ENCODE measurements at regions not wholly inside any gene's neighbourhood (a gene's known extent, or its start where the extent isn't known, plus 50 kb on each side); places are given as distances from the start of the nearest gene placed in this dataset.

DNA sequence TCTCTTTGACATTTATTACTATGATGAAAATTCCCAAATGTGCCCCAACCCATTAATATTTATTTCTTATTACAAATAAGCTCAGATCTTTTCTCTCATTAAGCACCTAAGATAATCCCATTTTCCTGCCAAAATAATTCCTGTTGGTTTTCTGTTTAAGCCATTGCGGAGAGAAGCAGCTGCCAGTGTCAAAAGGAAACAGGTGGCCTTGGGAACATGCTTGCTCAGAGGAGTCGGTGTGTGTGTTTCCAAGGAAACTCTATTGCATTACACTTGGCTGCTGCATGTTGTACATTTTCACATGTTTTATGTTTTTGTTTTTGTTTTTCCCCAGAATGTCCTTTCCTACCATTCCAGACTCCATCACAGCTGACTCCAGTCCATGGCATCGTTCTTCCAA is 56.4 kb downstream of the CD24 start:
- no peak for DNase-seq (ENCODE audit: low read depth)

DNA sequence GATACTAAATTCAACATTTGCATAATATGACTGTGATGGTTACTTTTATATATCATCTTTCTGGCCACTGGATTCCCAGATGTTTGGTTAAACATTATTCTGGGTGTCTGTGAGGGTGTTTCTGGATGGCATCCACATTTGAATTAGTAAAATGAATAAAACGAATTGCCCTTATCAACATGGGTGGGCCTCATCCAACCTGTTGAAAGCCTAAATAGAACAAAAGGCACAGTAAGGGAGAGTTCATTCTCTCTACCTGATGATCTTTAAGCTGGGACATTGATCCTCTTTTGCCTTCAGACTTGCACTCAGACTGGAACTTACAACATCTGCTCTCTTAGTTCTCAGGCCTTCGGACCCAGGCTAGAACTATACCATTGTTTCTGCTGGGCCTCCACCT is 57.6 kb downstream of the CD24 start:
- DNase-seq (ENCODE audit: low read depth), result no peak

DNA sequence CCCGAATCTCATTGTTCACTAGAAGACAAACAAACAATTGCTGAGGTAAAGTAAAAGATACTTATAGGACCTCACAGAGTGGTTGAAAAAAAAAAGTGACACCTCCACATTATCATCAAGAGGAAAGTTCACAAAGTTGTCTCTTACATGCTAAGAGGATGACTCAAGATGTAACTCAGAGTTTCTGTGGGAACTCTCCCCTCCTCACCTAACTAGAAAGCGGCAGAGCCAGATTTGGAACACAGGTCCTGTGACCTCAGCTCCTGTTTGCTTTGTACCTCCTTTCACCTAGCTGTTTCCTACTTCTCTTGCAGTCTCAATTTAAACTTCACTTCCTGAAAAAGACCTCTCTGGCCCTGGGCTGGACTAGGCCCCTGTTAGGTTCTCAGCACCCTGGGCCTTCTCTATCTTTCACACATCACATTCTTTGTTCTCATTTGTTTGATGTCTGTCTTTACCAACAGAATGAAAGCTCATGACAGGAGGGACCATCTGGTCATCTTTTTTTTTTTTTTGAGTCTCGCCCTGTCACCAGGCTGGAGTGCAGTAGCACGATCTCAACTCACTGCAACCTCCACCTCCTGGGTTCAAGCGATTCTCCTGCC is 60.8 kb downstream of the CD24 start:
- no peak for DNase-seq (ENCODE audit: low read depth)

DNA sequence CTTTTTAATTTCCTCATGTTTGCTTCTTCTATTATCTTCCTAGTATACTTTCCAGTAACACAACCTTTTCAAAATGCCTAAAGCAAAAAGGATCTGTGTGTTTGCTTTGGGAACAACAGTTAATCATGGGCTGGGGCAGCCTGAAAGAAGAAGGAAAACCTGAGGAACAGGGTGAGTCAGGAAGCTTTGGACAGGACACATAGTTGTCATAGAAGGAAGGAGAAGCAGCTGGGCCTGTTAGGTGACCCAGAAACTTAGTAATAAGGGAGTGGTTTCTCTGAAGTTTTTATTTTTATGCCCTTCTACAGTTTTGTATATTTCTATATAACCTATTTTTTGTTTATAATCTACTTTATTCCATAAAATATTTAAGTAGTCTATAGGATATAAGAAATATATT is 61.4 kb downstream of the CD24 start:
- no peak for DNase-seq (ENCODE audit: low read depth)

DNA sequence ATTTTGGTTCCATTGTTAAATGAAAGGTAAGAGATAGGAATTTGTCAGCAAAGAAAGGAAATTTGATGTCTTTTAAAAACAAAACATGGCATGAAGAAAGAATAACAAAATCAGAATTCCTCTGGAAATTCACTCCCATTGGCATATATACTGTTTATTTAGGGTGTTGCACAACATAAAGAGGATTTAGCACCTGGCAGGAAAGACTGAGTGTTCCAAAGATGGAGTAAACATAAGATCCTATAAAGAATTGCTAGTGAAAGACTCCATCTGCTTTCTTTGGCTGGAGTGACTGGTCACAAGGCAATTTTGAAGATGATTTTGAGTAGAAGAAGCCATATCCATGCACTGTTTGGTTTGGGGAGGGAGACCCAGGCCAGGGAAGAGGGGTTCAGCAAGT is 62.4 kb downstream of the CD24 start:
- no peak for DNase-seq (ENCODE audit: low read depth)

- DNase-seq (ENCODE audit: low read depth), result no peak
Measured at GRCh38 chr6:106910999-106911949, 63.3 kb downstream of the CD24 start.

- no peak for DNase-seq (ENCODE audit: low read depth)
Measured at GRCh38 chr6:106908386-106908840, 66.1 kb downstream of the CD24 start.

DNA sequence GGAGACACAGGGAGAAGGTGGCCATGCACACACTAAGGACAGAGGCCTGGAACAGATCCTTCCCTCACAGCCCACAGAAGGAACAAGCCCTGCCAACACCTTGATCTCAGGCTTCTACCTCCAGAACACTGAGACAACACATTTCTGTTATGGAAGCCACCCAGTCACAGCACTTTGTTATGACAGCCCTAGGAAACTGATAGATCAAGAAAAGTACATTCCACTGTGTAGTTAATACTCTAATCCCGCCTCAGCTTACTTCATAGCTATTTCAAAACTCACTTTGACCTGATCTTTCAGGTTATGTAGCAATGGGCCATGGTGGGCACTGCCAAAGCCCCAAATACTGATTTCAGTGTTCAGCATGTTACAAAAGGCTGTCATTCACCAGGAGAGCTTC is 66.8 kb downstream of the CD24 start:
- no peak for DNase-seq (ENCODE audit: low read depth)

DNA sequence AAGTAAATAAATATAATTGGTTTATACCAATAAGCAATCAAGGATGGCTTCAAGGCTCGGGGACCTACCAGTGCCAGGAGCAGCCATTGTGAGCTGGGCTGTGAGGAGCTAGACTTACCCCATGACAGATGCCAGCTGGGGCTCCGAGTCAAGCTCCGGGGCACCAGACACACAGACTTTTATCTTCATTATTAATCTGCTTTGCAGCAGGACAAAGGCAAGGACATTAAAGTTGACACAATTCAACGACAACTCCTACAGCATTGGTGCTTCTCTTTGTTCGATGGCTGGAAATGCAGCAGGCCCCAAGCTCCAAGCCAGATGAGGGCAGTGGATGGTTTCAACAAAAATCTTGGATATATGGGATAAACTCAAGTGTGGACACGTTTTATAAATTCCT is 68.3 kb downstream of the CD24 start:
- DNase-seq (ENCODE audit: low read depth), result no peak

DNA sequence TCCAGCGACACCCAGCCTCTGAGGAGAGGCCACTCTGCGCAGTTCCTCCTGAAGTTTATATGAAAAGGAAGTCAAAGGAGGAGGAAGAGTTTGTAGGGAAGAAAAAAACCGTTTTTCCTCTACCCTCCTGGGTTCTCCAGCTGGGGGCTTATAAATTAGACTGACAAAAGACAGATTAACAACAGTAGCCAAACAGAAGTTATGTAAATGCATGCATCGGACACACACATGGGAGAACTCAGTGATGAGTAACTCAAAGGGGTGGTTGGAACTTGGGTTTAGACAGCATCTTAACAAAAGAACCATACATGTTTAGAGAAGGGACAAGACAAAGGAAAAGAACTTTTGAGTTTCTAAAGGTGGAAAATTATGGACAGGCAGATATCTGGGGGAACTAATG is 71.2 kb downstream of the CD24 start:
- no peak for DNase-seq (ENCODE audit: low read depth)

- no peak for DNase-seq (ENCODE audit: low read depth)
Measured at GRCh38 chr6:106901062-106901461, 73.5 kb downstream of the CD24 start.

- DNase-seq (ENCODE audit: low read depth), result no peak
Measured at GRCh38 chr6:106899697-106900096, 74.8 kb downstream of the CD24 start.

GRCh38 chr6:106897580-106897979 is 76.9 kb downstream of the CD24 start:
- DNase-seq (ENCODE audit: low read depth), result no peak

DNA sequence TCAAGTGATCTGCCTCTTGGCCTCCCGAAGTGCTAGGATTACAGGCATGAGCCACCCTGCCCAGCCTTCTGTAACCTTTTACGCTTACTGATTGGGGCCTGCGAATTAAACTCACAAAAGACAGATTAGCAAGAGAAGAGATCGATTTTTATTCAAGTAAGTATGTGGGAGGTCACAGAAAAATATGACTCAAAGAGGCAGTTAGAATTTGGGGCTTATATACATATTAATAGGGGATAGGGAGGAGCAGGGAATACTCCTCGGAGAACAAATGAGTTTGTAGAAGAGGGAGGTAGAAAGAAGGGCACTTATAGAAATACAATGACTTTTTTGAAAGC is 78.9 kb downstream of the CD24 start:
- no peak for DNase-seq (ENCODE audit: low read depth)

- DNase-seq (ENCODE audit: low read depth), result no peak
Measured at GRCh38 chr6:106894978-106895702, 79.4 kb downstream of the CD24 start.

GRCh38 chr6:106892186-106892585 is 82.3 kb downstream of the CD24 start:
- no peak for DNase-seq (ENCODE audit: low read depth)

DNA sequence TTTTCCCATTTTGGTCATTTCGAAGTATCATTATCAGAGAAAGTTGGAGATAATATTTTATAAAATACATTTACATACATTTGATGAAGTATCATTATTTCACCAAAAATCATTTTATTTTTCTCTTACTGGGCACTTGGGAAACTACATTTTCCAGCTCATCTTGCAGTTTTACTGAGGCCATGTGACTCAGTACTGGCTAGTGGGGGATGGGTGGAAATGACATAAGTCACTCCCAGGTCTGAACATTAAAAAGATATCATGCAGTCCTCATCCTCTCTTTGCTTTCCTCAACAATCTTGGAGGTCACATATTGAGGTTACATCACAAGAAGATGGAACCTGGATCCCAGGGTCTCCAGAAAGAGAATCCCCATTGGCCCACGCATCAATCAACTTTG is 84.1 kb downstream of the CD24 start:
- no peak for DNase-seq (ENCODE audit: low read depth)

GRCh38 chr6:106889692-106890091 is 84.8 kb downstream of the CD24 start:
- no peak for DNase-seq (ENCODE audit: low read depth)

GRCh38 chr6:106886922-106887797 is 87.4 kb downstream of the CD24 start:
- DNase-seq (ENCODE audit: low read depth), result no peak

GRCh38 chr6:106886081-106886843 is 88.3 kb downstream of the CD24 start:
- no peak for DNase-seq (ENCODE audit: low read depth)

DNA sequence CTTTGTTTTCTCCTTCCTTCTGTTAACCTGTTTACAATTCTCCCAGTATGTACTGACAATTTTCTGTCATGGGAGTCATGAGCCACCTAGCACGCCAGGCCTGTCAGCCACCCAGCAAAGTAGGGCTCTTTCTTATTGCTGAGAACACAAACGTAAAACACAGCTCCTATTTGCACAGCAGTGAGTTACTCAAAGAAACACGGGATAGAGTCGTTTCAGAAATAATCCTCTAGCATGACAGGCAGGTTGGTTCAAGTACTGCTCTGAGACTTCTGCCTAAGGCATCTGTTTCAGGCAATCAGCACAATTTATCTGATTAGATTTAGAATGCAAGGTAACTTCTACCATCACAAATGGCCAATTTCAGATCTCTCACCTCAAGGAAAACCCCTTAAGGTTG is 88.8 kb downstream of the CD24 start:
- no peak for DNase-seq (ENCODE audit: low read depth)
